Fibroblast of lung (primary cell): ENCODE measurements at regions not wholly inside any gene's neighbourhood (a gene's known extent, or its start where the extent isn't known, plus 50 kb on each side); places are given as distances from the start of the nearest gene placed in this dataset.
"Not testable (repeated sequence)": the region's sequence is repeated elsewhere in the genome, so short reads cannot be mapped to it uniquely, and the experiment has no call there.

Experiments
- EZH2 ChIP-seq: IDR thresholded peaks from 2 replicates; pipeline ENCODE4 v1.5.1; 2012; ENCODE audit warnings: low read length, control low read depth, mild to moderate bottlenecking; ENCODE audit errors: missing control alignments
- TF ChIP-seq, protein P1 (sequence below), 2 donors: IDR thresholded peaks in 1 of 2; conservative IDR thresholded peaks in 1 of 2; 1 replicate in 1 of 2; 2 replicates in 1 of 2; pipeline ENCODE4 v1.5.1; 2011 to 2012; ENCODE audit warnings: low read length in 2 of 2, control low read depth in 1 of 2, inconsistent platforms in 1 of 2, low read depth in 1 of 2, mild to moderate bottlenecking in 1 of 2

DNA sequence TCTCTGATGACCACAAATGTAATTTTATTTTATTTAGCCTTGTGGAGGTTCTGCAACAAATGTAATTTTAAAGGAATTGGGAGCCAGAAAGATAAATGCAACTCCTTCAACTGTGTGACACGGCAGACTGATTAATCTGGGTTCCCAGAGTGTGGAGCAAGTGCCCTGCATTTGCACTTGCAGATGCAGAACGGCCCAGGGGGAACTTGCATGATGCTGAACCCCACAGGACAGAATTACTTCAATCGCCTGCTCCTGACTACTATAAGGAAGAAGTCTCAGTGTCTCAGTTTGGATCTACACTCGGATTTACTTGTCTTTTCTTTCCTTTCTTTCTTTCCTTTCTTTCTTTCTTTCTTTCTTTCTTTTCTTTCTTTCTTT, 107.2 kb upstream of the ACBD5 start:
- TF ChIP-seq, protein P1, sequence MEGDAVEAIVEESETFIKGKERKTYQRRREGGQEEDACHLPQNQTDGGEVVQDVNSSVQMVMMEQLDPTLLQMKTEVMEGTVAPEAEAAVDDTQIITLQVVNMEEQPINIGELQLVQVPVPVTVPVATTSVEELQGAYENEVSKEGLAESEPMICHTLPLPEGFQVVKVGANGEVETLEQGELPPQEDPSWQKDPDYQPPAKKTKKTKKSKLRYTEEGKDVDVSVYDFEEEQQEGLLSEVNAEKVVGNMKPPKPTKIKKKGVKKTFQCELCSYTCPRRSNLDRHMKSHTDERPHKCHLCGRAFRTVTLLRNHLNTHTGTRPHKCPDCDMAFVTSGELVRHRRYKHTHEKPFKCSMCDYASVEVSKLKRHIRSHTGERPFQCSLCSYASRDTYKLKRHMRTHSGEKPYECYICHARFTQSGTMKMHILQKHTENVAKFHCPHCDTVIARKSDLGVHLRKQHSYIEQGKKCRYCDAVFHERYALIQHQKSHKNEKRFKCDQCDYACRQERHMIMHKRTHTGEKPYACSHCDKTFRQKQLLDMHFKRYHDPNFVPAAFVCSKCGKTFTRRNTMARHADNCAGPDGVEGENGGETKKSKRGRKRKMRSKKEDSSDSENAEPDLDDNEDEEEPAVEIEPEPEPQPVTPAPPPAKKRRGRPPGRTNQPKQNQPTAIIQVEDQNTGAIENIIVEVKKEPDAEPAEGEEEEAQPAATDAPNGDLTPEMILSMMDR (conservative IDR thresholded peaks at IDR 0.05 in 1 of 2, IDR thresholded peaks at IDR 0.05 in 1 of 2; ENCODE audit: low read depth in 1 of 2, low read length in 2 of 2), result not testable (repeated sequence)
- TF ChIP-seq EZH2, result not testable (repeated sequence)
